ENCODE measurements at regions not wholly inside any gene's neighbourhood (a gene's known extent, or its start where the extent isn't known, plus 50 kb on each side); places are given as distances from the start of the nearest gene placed in this dataset.

DNA sequence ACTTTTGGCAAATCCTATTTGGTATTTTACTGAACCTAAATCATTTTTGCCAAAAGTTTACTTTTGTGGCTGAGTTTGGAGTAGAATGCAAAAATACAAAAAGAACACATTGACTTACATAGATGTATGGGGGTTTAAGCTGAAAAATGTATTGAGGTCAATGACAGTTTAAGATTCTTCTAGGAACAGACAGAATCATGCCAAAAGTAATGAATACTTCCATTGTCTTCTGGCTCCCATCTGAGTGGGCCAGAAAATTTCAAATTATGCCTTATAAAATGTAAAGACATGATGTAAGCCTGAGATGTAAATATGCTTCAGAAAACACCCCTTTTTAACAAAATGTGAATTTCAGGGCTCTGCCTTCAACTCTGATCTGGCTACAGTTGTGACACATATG lies 375.1 kb upstream of the DPH6 start:
- no peak for TF ChIP-seq CTCF (IDR thresholded peaks at IDR 0.05)
- no peak for TF ChIP-seq POLR2A (IDR thresholded peaks at IDR 0.05)

Data from tibial nerve (tissue), 3 donors.